D341Med (cell line): ENCODE measurements at regions not wholly inside any gene's neighbourhood (a gene's known extent, or its start where the extent isn't known, plus 50 kb on each side); places are given as distances from the start of the nearest gene placed in this dataset.

Experiments
- DNase-seq: peaks from one replicate; pipeline ENCODE4 v3.0.0; 2012; ENCODE audit warnings: low spot score

- no peak for DNase-seq
These were observed 127.5 kb downstream of the SS18 start for GRCh38 chr18:25962919-25963318.

GRCh38 chr18:25962176-25962575, 128.2 kb downstream of the SS18 start:
- no peak for DNase-seq

GRCh38 chr18:25957017-25957416, 133.4 kb downstream of the SS18 start:
- no peak for DNase-seq

DNA sequence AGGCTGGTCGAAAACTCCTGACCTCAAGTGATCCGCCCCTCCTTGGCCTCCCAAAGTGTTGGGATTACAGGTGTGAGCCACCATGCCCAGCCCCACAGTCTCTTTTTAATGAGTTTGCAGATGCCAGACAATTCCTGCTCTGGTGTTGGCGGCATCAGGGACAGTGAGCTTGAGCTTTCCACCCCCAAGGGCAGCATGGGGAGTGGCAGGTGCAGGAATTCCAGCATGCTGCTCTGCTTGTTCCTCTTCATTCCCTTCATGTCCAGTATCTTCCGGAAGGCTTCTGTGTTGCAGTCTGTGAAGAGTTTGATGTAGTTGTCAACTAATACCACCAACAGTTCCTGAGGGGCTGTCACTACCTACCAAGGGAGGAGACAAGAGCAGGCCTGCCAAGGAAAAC, 137.3 kb downstream of the SS18 start:
- no peak for DNase-seq

GRCh38 chr18:25950321-25950720, 140.1 kb downstream of the SS18 start:
- no peak for DNase-seq

DNA sequence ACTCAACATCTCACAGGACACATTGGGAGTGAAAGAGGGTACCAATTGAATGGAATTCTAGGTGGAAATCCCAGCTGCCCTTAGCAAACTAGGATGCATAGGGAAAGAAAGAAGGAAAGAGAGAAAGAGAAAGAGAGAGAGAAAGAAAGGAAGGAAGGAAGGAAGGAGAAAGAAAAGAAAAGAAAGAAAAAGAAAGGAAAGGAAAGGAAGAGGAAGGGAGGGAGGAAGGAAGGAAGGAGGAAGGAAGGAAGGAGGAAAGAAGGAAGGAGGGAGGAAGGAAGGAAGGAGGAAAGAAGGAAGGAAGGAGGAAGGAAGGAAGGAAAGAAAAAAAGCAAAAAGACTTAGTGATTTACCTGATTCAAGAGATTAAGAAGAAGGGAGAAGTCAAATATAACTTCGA, 143.9 kb downstream of the SS18 start:
- no peak for DNase-seq

- DNase-seq, result no peak
These were observed 155.1 kb downstream of the SS18 start for GRCh38 chr18:25935356-25935755.

GRCh38 chr18:25931126-25931525, 159.3 kb downstream of the SS18 start:
- no peak for DNase-seq

DNA sequence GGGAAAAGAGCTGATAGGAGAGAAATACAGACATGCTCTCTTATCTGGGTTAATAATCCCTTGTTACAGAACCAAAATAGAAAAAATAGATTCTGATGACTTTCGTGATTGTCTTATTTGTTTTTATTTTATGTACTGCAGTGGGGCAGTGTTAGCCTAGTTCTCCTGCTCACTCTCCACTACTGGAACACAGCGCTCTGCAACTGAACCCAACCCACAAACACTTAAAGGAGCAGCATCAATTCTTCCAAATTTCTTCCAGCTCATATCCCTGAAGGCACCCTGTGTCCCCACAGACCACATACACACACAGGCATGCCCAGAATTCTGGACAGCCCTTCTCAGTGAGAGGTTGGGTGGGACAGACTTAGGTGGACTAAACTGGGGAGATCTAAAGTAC, 160.6 kb downstream of the SS18 start:
- DNase-seq, result no peak

DNA sequence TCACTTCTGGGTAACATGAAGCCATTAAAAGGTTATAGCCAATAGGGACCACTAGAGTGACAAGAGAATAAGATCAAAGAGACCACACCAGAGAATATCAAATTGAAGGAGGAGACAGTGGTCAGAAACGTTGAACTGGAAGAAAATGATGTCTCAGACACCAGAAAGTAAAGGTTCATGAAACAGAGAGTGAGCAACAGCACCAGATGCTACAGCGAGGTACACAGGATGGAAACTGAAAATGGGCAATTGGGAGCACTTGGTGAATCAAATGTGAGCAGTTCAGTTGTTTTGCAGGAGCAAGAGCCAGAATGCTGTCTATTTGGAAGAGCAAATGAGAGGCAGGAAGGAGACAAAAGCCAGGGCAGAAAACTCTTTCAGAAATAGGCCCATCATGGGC, 162.6 kb downstream of the SS18 start:
- no peak for DNase-seq

DNA sequence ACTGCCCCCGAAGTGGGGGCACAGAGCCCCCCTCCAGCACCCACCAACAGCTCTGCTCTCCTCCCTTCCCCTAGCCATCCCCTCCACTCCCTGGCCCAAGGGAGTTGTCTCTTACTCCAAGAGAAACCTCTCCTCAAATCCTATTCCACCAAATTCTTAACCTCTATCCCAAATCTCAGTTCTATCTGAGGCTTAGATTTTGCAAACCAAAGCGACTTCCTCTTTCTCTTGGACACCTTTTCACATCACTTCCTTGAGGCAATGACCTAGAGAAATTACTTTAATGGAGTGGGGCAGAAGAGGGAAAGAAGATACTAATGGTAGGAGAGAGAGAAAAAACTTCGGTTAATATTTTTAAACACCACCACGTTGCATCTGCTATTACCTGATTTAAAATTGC, 167.2 kb downstream of the SS18 start:
- DNase-seq, result no peak

DNA sequence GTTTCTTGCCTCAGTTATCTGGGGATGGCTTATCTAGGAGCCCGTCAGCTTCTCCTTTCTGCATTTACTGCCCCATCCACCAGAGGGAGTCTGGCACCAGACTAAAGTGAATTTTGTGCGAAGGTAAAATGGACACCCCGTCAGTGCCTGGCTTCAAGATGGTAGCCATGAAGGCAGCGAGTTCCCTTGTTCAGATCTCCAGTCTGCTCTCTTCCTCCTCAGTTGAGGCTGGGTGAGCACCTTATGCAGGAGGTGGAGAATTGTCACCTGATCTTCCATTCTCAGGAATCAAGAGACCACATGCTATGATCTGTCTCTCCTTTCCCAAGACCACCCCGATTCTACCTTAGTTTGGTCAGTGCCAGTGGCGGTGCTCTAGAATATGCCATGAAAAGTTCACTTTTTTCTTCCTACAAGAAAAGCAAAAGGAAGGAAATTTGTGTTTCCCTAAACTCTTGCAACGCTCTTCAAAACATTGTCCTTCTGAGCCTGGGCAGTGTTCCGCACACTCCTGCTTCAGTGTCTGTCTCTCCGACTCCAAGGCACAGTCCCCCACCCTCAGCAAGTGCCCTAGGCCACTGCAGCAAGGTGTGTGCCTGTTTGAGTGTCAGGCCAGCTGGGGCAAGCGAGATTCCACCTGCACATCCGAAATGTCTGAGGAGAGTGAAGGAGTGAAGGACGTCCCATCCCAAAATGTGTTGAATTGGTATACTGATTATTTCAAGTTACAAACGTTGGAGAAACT, 168.6 kb downstream of the SS18 start:
- DNase-seq, result peak; percentile 86

DNA sequence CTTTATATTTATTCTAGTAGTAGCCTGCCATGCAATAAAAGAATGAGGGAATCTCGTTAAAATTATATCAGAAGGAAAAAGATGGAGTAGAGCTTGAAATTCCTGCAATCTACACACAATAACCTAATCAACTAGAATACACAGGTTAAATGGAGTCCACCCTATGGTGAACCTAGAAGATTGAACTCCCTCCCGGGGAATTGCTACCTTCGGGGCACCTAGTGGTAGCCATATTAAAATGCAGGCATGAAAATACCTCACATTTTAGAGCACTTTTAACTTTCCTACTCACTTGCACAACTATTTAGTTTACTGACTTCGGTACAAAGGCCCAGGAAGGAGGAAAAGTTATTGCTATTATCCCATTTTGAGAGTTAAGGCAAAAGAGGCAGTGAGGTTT, 174.5 kb downstream of the SS18 start:
- DNase-seq, result no peak

DNA sequence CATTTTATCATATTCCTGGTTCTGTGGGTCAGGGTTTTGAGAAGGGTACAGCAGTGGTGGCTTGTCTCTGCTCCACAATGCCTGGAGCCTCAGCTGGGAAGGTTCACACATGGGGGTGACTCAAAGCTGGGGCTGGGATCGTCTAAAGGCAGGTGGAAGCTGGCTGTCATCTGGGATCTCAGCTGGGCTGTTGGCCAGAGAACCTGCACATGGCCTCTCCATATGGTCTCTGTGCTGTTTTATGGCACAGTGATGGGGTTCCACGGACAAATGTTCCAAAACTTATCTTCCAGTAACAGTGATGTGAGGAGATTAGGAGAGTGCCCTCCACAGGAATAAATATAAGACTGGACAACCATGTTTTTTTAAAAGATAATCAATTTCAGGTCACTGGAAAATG, 191.4 kb downstream of the SS18 start:
- no peak for DNase-seq

DNA sequence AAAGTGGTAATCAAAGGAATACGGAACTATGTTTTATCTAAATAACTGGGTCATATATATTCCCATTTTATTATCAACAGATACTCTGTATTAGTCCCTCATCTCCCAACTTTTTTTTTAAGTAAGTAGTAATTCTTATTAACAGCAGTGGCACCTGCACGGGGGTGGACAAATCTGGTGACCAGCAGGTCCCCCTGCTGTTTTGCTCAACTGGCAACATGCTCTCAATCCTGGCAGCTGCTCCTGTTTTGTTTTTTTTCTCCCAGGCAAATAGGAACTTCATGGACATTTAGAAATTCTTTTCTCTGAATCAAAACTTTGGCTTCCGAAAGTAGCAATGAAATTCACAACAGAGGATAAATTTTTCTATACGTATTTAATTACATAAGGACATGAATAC, 193.5 kb downstream of the SS18 start:
- no peak for DNase-seq

DNA sequence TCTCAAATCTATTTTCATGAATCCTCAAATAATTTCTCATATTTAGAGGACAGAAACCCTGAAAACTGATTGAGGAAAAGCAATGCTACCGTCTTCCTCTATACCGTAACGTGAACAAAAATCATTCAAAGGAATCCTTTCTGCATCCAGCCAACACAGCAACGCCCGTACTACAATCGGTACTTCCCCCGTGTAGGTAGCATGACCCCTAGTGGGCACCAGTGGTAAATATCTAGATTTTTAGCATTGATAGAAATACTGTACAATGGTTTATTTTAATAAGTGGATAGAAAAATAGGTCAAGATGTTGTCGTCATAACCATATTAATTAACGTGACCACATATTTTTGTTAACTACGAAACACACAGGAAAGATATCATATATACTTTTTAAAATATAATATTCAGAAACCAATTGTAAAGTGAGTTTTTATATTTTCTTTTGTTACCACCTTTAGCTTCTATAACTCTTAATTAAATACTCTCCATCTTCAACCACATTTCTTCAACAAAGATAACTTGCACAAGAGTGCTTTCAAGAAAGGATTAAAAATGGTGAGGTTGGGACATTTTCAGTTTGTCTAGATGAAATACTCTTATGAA, 194.1 kb downstream of the SS18 start:
- peak; percentile 74 for DNase-seq

- no peak for DNase-seq
These were observed 194.9 kb downstream of the SS18 start for GRCh38 chr18:25895518-25895917.

DNA sequence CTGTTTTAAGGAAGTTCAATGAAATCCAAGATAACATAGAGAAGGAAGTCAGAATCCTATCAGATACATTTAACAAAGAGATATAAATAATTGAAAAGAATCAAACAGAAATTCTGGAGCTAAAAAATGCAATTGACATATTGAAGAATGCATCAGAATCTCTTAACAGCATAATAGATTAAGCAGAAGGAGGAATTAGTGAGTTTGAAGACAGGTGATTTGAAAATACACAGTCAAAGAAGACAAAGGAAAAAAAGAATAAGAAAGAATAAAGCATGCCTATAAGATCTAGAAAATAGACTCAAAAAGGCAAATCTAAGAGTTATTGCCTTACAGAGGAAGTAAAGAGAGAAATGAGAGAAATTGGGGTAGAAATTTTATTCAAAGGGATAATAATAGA, 204.1 kb downstream of the SS18 start:
- no peak for DNase-seq

DNA sequence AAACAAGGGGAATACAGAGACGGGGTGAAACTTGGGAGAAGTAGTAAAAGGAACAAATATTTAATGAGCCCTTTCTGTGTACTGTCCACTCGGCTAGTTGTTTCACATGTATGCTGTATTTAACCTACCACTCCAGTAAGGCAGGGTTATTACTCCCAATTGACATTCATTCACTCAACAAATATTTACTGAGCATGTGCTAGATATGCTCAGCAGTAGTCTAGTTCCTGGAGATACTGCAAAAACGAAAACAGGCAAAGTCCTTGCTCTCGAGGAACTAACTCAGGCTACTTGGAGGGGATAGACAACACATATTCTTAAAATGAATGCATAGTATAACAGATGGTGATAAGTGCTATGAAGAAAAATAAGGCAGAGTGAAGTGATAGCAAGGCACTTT, 207.3 kb downstream of the SS18 start:
- no peak for DNase-seq

DNA sequence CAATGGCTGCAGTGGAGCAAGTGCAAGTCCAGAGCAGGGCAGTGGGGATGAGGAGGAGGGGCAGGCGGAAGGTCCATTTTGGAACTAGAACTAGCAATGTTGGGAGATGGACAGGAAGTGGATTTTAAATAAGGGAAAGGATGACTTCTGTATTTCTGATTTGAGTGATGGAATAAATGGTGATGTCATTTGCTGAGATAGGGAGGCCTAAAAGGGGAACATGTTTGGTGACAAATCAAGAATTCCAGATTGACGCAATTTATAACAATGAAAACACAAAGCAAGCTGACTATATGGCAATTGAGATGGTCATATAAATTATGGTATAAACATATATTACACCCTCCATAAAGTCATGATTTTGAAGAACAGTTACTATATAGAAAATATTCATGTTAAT, 209.3 kb downstream of the SS18 start:
- DNase-seq, result no peak

GRCh38 chr18:25880441-25880840, 210.0 kb downstream of the SS18 start:
- no peak for DNase-seq

- no peak for DNase-seq
These were observed 214.0 kb downstream of the SS18 start for GRCh38 chr18:25876330-25876948.

GRCh38 chr18:25875551-25876240, 214.7 kb downstream of the SS18 start:
- DNase-seq, result no peak
